NCI-H345 (cell line): ENCODE measurements at regions not wholly inside any gene's neighbourhood (a gene's known extent, or its start where the extent isn't known, plus 50 kb on each side); places are given as distances from the start of the nearest gene placed in this dataset.
A peak's percentile ranks its signal among the peaks of the same experiment; 100 is the strongest.
"Not testable (repeated sequence)": the region's sequence is repeated elsewhere in the genome, so short reads cannot be mapped to it uniquely, and the experiment has no call there.

Experiments used
- DNase-seq: peaks from one replicate; lab custom pipeline; 2025; lab: John Stamatoyannopoulos, UW

DNA sequence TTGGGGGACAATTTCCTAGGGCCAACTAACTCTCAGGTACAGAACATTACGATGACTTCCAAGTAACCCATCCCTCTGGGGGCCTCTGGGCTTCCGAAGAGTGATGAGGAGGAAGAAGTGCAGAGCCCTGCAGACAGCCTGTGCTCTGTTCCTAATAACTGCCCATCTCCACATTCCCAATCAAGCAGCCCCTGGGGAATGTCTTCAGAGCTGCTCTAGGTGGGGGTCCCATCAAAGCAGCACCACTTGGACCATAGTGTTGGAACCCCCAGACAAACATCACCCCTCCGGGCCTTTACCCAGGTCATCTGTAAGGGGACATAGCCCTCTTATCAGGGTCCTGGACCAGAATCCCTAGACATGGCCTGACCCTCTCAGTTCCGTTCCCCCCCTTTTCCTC, 357.3 kb downstream of the NPHP4 start:
- DNase-seq, result no peak

DNA sequence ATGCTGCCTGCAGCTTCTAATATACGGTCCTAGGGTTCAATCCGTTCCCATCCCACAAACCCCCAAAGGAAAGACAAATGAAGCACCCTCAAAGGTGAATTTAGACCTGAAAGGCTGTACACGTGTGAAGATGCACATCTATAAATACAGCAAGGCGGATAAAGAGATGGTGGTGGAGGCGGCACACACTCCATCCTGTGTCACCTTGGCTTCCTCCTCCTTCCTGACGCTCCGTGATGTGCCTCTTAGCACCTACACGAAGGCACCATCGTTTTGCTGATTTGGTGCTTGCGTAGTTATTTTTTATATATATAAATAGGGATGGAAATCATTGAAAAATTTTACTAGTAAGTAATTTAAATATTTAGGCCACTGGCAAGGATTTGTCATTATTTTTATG, 359.4 kb downstream of the NPHP4 start:
- no peak for DNase-seq

DNA sequence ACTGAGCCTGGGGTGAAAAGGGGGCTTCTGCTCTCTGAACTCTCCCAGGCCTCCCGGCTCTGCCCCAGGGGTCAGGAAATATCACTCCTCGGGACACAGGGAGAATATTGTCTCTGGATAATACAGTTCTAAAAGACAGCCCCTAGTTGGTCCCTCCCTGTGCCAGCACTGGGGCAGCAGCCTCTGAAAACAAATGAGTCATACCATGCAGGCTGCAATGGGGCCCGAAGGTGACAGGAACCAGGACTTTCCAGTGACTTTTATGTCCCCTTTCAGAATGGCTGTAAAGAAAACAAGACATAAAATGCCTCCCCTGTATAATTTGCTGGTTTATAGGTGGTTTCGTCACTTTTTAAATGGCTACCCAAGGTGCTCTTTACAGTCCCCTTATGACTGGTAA, 360.0 kb downstream of the NPHP4 start:
- no peak for DNase-seq

DNA sequence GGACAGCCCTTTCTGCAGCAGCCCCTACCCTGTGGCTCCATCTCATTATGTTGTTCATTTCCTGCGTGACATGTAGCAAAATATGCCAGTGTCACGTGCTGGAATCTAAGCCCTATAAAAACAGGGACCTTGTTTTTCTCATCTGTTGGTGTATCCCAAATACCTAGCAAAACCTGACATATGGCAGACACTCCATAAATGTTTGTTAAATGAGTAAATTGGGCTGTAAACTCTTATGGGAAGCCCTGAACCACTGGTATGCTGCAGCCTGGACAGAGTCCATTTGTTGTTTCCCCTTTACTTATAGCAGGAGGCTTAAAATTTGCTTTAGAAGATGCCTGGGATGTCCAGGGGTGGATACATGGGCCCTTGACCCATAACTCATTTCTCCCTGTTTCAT, 363.8 kb downstream of the NPHP4 start:
- DNase-seq, result no peak

DNA sequence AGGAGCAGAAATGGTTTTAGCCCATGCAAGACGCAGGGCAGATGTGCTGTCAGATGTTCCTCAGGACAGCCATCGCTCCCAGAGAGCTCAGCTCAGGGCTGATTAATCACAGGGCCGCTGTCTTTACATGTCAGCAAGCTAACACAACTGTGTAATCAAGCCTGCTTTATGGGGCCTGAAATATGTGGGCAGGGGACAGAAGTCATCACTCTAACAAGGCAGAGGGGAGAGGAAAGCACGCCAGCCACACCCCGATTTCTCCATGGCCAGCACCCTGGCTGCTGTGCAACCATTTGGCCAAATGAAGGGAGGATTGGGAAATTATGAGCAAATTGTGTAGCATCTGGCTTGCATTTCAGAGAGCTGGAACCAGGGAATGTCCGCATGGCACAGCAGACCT, 368.8 kb downstream of the NPHP4 start:
- DNase-seq, result no peak

DNA sequence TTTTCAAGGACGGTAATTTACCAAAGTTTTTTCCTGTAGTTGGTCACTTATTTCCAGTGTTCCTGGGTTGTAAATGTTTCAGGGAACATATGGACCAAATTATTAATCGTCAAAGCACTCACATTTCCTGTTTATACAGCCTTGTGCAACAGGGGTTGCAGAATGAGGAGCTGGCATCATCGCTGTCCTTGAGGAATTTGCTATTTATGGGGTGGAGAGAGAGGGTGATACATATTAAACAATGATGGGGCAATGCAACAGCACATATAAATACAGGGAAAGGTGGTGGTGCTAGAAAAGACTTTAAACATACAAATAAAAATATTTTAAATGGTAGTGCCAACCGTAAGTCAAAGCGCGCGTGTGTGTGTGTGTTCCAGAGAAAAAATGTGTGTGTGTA, 369.8 kb downstream of the NPHP4 start:
- DNase-seq, result no peak

DNA sequence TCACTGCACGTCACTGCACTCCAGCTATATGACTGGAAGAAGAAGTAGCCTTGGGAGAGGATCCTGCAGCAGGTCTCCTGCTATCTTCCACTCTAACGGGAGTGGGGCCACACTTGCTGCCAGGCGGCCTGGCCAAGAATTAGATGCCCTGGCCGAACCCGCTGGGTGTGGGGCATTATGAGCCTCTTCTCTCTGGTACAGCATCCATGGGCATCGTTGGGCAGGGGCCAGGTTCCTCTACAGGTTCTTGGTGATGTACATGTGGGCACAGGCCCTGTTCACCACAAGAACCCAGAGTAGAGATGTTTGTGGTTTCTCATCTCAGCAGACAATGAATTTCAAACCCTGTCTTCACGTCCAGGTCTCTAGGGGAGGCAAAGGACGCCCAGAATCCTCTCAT, 370.5 kb downstream of the NPHP4 start:
- no peak for DNase-seq

DNA sequence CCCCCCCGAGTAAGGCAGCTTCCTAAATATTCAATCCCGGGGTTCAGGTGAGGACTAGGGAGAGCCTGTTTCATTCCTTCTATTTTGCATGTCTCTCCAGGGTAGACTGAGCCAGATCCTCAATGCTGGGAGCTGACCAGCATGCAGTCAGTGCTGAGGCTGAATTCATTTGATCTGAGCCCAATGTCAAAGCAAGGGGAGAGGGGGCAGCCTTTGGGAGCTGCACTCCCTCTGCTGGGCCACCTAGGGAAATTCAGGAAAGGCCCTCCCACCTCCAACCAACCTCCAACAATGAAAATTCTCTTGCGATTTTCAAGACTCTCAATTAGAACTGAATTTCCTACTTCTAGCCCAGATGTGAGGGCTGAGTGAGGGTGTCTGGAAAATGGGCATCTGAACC, 371.2 kb downstream of the NPHP4 start:
- DNase-seq, result peak; percentile 62

DNA sequence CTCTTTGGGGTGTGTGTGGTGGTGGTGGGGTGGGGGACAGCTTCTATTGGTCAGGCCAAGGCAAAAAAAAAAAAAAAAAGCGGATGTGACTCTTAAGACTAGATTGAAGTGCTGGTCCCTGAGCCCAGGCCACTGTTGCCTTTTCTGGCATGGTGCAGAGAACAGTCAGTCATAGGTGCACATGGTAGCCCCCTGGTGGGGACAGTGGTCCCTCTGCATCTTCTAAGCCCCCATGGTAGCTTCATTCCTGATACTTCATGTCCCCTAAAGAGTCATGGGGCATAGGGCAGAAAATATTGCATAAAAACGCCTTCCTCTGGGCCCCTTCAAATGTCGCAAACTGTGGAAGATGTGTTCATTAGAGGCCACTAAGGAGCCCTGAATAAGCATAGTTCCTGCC, 371.8 kb downstream of the NPHP4 start:
- DNase-seq, result no peak

DNA sequence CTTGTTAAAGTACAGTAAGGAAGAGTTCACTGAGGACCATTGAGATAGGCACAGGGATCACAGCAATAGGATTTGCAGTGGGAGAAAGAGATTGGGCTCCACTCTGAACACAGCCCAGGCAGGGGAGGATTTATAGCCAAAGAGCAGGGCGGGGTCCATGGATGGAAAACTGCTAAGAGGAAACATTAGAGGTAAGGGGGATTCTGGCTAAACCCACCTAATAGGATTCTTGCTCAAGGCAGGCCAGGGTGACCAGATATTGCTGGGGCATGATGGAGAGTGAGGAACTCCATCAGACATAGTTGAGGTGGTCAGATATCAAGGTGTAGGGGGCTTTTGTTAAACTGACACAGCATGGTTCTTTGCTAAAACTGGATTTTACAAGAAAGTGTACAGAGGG, 372.8 kb downstream of the NPHP4 start:
- no peak for DNase-seq

DNA sequence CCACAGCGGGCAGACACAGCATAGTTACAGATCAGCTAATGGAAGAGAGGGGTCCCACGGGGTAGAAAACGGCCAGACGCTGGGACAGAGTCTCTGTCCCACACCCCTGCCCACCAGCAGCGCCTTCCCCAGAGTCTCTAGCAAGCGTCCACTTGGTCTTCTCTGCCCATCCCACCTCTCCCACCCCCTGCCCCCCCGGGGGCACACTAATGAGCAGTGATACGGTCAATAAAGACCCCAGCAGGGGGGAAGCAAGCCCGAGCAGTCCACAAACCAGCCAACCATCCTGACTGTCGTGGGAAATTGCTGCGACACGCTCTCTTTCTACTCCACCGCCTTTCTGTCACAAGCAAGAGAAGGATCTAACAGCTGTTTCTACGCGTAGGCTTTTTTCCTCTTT, 374.7 kb downstream of the NPHP4 start:
- no peak for DNase-seq

DNA sequence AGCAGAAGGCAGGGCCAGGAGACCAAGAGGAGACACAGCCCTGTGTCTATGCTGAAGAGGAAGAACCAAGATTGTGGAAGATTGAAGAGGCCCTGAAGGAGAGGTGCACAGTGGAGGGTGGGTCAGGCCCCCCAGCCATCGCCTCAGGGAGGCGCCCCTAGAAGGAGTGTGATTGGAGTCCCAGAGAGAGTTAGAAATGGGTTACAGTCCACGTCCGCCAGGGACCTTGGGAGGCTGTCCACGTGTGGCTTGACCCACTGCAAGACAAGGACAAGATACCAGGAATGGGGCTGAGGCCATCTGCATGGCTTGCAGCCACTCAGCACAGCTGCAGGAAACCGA, 375.1 kb downstream of the NPHP4 start:
- no peak for DNase-seq

DNA sequence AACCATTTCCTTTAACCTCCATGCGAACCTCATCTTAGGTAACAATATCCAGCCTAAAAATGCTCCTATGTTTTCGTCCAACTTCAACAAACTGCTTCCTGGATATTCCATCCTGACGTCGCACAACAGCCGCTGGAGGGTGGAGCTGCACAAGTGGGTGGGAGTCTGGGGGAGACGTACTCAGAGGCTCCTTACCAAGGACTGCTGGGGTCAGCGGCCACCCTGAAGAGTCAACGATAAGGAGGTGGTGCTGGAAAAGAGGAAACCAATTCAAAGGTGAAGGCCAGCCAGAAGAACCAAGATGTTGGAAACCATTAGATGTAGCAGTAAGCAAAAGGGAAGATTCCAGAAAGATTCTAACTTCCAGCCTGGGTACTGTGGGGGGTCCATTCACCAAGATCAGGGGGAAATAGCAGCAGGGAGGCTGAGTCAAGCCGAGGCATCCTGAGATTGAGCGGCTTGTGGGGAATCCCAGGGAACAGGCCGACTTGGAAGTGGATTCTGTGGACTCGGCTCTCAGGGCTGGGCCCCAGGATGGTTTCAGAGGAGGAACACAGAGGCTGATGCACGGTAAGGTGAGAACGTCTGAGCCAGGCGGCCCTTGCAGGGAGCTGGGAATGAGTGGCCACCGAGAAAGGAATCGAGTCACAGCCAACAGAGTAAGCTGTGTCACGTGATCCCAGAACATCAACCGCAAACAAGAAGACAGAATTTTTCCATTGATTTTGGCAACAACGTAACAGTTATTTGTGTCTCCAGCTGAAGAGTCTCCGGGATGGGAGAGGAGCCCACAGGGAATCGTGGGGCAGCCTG, 375.7 kb downstream of the NPHP4 start:
- DNase-seq, result no peak

DNA sequence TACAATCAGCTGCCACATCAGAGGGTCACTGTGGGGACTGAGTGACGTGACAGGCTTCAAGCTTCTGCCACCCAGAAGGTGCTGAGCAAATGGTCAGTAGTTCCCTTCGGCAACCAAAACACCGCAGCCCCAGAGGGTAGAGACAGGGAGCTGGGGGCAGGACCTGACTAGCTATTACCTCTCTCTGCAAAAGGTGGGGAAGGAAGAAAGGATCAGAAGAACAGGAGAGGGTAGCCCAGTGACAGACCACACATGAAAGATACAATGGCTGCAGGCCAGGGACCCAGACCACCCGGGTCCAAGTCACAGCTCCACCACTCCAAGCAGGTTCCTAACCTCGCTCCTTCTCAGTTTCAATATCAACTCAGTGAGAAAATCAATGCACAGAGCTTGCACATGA, 377.1 kb downstream of the NPHP4 start:
- no peak for DNase-seq

DNA sequence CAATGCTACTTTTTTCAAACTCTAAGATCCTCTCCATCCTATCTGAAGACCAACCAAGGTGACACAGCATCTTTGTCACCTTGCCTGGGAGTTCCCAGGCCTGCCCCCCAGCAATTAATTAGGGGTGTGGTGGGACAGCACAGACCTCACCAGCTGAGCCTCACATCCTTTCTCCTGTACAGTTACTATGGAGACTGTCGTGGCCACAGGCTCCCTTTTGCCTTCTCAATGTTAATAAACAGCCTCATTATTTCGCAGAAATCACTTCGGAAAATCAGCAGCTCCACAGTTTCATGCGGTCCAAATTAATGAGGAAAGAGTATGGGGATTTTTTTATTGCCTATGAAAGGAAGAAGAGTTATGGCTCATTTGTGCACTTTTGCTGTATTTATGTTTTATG, 378.3 kb downstream of the NPHP4 start:
- no peak for DNase-seq

DNA sequence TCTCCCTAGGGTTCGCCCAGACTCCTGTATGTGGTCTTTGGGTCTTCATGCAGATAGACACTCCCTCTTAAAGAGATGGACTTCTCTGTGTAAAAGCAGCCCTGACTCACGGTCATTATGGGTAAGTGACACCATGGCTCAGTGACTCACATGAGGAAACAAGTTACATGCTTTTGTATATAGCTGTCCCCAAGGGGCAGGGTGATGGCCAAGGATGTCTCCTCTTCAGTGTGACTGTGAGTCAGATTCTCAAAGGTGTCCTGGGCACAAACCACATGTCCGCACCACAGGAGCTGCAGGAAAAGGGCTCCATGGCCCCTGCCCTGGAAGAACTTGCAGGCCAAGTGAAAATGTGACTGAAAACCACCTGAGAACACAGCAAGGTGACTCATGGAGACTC, 380.4 kb downstream of the NPHP4 start:
- DNase-seq, result no peak

DNA sequence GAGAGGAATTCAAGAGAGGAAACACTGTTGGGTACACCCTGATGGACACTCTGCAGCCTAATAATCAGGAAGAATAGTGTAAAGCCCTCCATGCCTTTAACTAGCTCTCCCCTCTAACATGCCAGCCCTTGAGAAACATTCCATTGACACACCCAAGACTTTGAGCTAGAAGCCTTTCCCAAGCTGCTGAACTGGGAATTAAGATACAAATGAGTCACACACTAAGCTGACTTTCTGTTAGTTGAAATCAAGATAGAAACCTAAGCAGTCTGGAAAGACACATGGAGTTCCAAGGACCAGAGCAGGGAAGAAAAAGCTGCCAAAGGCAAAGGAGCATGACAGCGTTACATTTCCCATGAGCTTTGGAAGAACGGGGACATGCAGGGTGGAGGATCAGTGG, 380.8 kb downstream of the NPHP4 start:
- no peak for DNase-seq

DNA sequence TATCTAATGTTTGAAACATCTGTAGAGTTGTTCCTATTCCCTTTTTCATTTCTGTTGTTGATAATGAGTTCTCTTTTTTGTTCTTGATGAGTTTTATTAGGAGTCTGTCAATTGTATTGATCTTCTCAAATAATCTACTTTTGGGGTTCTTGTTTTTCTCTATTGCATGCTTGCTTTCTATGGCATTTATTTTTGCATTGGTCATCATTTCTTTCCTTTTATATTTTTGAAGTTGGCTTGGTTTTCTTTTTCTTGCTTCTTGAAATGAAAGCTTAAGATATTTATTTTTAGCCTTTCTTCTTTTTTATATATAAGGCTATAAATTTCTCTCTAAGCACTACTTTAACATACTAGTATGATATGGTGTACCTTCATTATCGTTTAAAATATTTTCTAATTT, 381.8 kb downstream of the NPHP4 start:
- DNase-seq, result no peak

DNA sequence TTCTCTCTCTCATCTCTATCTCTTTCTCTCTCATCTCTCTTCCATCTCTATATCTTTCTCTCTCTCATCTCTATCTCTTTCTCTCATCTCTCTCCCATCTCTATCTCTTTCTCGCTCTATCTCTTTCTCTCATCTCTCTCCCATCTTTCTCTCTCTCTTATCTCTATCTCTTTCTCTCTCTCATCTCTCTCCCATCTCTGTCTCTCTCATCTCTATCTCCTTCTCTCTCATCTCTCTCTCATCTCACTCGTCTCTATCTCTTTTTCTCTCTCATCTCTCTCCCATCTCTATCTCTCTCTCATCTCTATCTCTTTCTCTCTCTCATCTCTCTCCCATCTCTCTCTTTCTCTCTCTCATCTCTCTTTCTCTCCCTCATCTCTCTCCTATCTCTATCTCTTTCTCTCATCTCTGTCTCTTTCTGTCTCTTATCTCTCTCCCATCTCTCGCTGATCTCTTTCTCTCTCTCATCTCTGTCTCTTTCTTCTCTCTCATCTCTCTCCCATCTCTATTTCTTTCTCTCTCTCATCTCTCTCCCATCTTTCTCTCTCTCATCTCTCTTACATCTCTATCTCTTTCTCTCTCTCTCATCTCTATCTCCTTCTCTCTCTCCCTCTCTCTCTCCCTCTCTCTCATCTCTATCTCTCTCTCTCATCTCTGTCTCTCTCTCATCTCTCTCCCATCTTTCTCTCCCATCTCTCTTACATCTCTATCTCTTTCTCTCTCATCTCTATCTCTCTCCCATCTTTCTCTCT, 388.7 kb downstream of the NPHP4 start:
- DNase-seq, result no peak

DNA sequence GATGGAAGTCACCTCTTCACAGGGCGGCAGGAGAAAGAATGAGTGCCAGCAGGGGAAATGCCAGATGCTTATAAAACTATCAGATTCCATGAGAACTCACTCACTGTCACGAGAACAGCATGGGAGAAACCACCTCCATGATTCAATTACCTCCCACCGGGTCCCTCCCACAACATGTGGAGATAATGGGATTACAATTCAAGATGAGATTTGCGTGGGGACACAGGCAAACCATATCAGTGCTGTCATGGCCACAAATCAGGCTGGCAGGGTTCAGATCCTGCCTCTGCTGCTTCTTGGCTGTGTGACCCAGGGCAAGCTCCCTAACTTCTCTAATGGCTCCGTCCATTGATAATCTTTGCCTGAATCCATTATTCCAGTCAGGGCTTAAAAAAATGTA, 389.5 kb downstream of the NPHP4 start:
- DNase-seq, result not testable (repeated sequence)

DNA sequence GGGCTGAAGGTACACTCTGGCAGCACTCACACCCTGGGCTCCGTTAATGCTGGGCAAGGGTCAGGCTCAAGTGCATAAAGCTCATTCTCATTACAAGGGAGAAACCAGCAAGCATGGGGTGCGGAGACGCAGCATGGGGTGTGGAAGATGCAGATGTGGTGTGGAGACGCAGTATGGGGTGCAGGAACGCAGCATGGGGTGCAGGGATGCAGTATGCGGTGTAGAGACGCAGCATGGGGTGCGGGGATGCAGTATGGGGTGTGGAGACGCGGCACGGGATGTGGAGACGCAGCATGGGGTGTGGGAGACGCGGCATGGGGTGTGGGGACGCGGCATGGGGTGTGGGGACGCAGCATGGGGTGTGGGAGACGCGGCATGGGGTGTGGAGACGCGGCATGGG, 390.7 kb downstream of the NPHP4 start:
- no peak for DNase-seq

DNA sequence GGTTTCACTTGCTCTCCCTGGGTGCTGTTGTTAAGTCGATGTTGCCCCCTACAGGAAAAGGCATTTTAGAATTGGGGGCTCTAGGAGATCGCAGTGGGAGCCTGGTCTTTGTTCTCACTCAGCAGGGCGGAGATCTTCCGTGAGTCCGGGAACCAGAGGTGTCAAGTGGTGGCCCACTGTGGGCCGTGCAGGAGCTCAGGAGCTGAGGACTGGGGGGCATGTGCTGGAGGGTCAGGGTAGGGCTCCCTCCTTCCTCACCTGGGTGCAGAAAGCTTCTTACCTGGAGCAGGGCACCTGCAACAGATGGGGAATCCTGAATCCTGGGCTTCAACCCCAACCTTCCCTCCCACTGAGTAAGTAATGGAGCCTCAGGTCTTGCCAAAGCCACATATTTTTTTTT, 392.7 kb downstream of the NPHP4 start:
- no peak for DNase-seq

DNA sequence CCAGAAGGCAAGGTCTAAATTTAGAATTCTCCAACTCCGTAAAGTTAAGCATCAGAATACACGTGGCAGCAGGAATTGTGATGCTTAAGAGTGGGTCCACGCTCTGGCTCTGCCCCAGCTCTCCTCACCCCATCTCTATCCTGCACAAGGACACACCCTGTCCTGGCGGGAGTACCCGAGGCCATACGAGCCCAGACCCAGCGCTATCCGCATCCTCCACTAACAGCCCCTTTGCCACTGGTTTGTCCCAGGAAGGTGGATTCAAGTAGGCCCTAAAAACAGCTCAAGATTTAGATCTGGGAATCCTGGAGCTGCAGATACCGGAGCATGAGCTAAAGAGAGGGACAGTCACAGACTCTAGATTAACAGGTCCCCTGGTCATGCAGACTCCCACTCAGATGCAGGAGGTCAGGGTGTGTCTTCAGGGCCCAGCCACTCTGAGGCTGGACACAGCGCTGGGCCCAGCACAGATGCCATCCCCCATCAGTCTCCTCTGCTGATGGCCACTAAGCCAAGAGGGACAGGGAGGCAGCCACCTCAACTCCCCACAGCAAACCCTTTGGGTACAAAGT, 393.3 kb downstream of the NPHP4 start:
- no peak for DNase-seq
